DMS79 (cell line): ENCODE measurements at regions not wholly inside any gene's neighbourhood (a gene's known extent, or its start where the extent isn't known, plus 50 kb on each side); places are given as distances from the start of the nearest gene placed in this dataset.

Source experiments
- DNase-seq: peaks from one replicate; lab custom pipeline; 2025; lab: John Stamatoyannopoulos, UW

- no peak for DNase-seq
These were observed 1050.9 kb upstream of the LRRTM1 start for GRCh38 chr2:81355436-81355835.

GRCh38 chr2:81334046-81334445 lies 1029.5 kb upstream of the LRRTM1 start:
- DNase-seq = no peak

GRCh38 chr2:81328968-81329367 lies 1024.4 kb upstream of the LRRTM1 start:
- no peak for DNase-seq

- DNase-seq = no peak
These were observed 1023.4 kb upstream of the LRRTM1 start for GRCh38 chr2:81327911-81328310.

GRCh38 chr2:81324046-81324445 lies 1019.5 kb upstream of the LRRTM1 start:
- no peak for DNase-seq

GRCh38 chr2:81304154-81304830 lies 999.7 kb upstream of the LRRTM1 start:
- DNase-seq = no peak

GRCh38 chr2:81303321-81303720 lies 998.8 kb upstream of the LRRTM1 start:
- DNase-seq = no peak

GRCh38 chr2:81299841-81300240 lies 995.3 kb upstream of the LRRTM1 start:
- DNase-seq = no peak

GRCh38 chr2:81290846-81291245 lies 986.3 kb upstream of the LRRTM1 start:
- DNase-seq = no peak

GRCh38 chr2:81283081-81283480 lies 978.5 kb upstream of the LRRTM1 start:
- DNase-seq = no peak

- DNase-seq = no peak
These were observed 977.7 kb upstream of the LRRTM1 start for GRCh38 chr2:81282151-81282769.

GRCh38 chr2:81276595-81276994 lies 972.0 kb upstream of the LRRTM1 start:
- DNase-seq = no peak

- DNase-seq = no peak
These were observed 961.6 kb upstream of the LRRTM1 start for GRCh38 chr2:81266106-81266505.

- no peak for DNase-seq
These were observed 959.4 kb upstream of the LRRTM1 start for GRCh38 chr2:81263989-81264388.

- no peak for DNase-seq
These were observed 955.8 kb upstream of the LRRTM1 start for GRCh38 chr2:81260320-81260719.

GRCh38 chr2:81250270-81250669 lies 945.7 kb upstream of the LRRTM1 start:
- no peak for DNase-seq

GRCh38 chr2:81249152-81249551 lies 944.6 kb upstream of the LRRTM1 start:
- DNase-seq = no peak

GRCh38 chr2:81247648-81248047 lies 943.1 kb upstream of the LRRTM1 start:
- DNase-seq = no peak

GRCh38 chr2:81242501-81242900 lies 937.9 kb upstream of the LRRTM1 start:
- no peak for DNase-seq

- no peak for DNase-seq
These were observed 933.9 kb upstream of the LRRTM1 start for GRCh38 chr2:81238462-81238861.

- no peak for DNase-seq
These were observed 931.0 kb upstream of the LRRTM1 start for GRCh38 chr2:81235601-81236000.

GRCh38 chr2:81234711-81235110 lies 930.2 kb upstream of the LRRTM1 start:
- no peak for DNase-seq

- DNase-seq = no peak
These were observed 921.2 kb upstream of the LRRTM1 start for GRCh38 chr2:81225756-81226155.

GRCh38 chr2:81213598-81213997 lies 909.0 kb upstream of the LRRTM1 start:
- no peak for DNase-seq
